A673 (cell line): ENCODE measurements at regions not wholly inside any gene's neighbourhood (a gene's known extent, or its start where the extent isn't known, plus 50 kb on each side); places are given as distances from the start of the nearest gene placed in this dataset.

Source experiments
- BruUV-seq: library from RNA; stranded (reverse); fragments of 400-500 nt; replicated peaks from 2 replicates; lab custom pipeline; 2021; lab: Mats Ljungman, UMichigan
- CTCF ChIA-PET: fragments of 300-600 bp; sonication (Branson Sonifier 250); formaldehyde crosslinking; loops from one replicate; lab custom pipeline; 2022; ENCODE audit warnings: antibody characterized with exemption; lab: Charles Lee
- POLR2A ChIA-PET: fragments of 300-600 bp; sonication (Branson Sonifier 250); formaldehyde crosslinking; loops from one replicate; lab custom pipeline; 2022; ENCODE audit warnings: antibody characterized with exemption; ENCODE audit not compliant: low non-redundant PET; lab: Charles Lee
- DNase-seq: peaks from one replicate; pipeline ENCODE4 v3.0.0-alpha.2; 2015; ENCODE audit warnings: low spot score
- H3K27ac ChIP-seq: fragments of 200-600 bp; sonication (generic); 2 replicates; pipeline ENCODE4 v1.5.1; 2016; ENCODE audit warnings: mixed run types, low read depth, mild to moderate bottlenecking, mixed read lengths, antibody characterized with exemption, low read length; ENCODE audit not compliant: poor library complexity, severe bottlenecking
- H3K27me3 ChIP-seq: fragments of 200-600 bp; sonication (generic); replicated peaks from 2 replicates; pipeline ENCODE4 v1.6.1; 2017; ENCODE audit warnings: mixed run types, low read depth, mild to moderate bottlenecking, mixed read lengths, antibody characterized with exemption, low read length; ENCODE audit not compliant: insufficient read depth, poor library complexity
- H3K36me3 ChIP-seq: fragments of 200-600 bp; sonication (generic); 2 replicates; pipeline ENCODE4 v1.6.1; 2016; ENCODE audit warnings: mixed run types, mild to moderate bottlenecking, mixed read lengths, antibody characterized with exemption, low read length; ENCODE audit not compliant: insufficient read depth, poor library complexity, severe bottlenecking
- H3K4me1 ChIP-seq: fragments of 200-600 bp; sonication (generic); 2 replicates; pipeline ENCODE4 v1.6.1; 2017; ENCODE audit warnings: mixed run types, mild to moderate bottlenecking, mixed read lengths, antibody characterized with exemption, low read length; ENCODE audit not compliant: insufficient read depth, poor library complexity, severe bottlenecking
- H3K4me3 ChIP-seq: fragments of 200-600 bp; sonication (generic); 2 replicates; pipeline ENCODE4 v1.5.1; 2016; ENCODE audit warnings: low read depth, mixed run types, mild to moderate bottlenecking, mixed read lengths, low read length; ENCODE audit not compliant: poor library complexity, severe bottlenecking
- H3K9me3 ChIP-seq: fragments of 200-600 bp; sonication (generic); 2 replicates; pipeline ENCODE4 v1.6.1; 2016; ENCODE audit warnings: mixed run types, low read depth, mild to moderate bottlenecking, mixed read lengths, antibody characterized with exemption, low read length; ENCODE audit not compliant: poor library complexity, severe bottlenecking
- EZH2 ChIP-seq: fragments of 200-600 bp; sonication (generic); IDR thresholded peaks from 2 replicates; pipeline ENCODE4 v1.6.1; 2017; ENCODE audit warnings: borderline replicate concordance, low read depth, mild to moderate bottlenecking, mixed read lengths, antibody characterized with exemption, low read length; ENCODE audit not compliant: poor library complexity, severe bottlenecking
- intact Hi-C: fragments of 100-400 bp; cut with micrococcal nuclease; formaldehyde crosslinking; loops from one replicate; pipeline ENCODE4 v1.10.0; 2022; ENCODE audit not compliant: unreplicated experiment
- TF ChIP-seq, protein P1 (sequence below): fragments of 300-800, 200-600 bp; sonication (generic); conservative IDR thresholded peaks from 2 replicates; pipeline ENCODE4 v1.5.1; 2017; ENCODE audit warnings: low read depth, mild to moderate bottlenecking, antibody characterized with exemption, low read length, moderate library complexity, mixed read lengths

DNA sequence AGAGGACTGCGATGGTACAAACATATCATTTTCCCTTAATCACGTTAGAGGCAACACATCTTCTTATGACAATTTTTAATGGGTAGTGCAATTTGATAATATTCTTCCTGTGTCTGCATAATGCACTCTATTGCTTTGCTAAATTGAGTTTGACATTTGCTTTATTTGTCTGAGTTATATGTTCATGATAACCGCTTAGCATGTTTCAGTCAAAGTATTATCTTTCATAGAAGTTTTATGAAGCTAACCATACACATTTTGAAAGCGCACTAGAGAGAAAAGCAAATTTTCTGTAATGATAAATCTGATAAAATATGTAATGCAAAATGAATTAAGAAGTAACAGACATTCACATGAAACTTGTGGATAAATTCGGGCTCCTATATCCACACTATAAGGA lies 1276.9 kb downstream of the ZPLD1 start:
- no peaks in the 10 kb centered on the region for H3K27me3 ChIP-seq
- intact Hi-C loops = no loop called here
- ChIA-PET POLR2A (no interaction called here), CTCF (no interaction called here)
- H3K27ac ChIP-seq = no peak overlapping the region
- no peaks in the 10 kb centered on the region for H3K36me3 ChIP-seq
- no TSS peak for BruUV-seq
- no peak overlapping the region for H3K4me3 ChIP-seq
- no peak for DNase-seq
- no peaks in the 10 kb centered on the region for H3K4me1 ChIP-seq
- H3K9me3 ChIP-seq = no peaks in the 10 kb centered on the region
- TF ChIP-seq, protein P1, sequence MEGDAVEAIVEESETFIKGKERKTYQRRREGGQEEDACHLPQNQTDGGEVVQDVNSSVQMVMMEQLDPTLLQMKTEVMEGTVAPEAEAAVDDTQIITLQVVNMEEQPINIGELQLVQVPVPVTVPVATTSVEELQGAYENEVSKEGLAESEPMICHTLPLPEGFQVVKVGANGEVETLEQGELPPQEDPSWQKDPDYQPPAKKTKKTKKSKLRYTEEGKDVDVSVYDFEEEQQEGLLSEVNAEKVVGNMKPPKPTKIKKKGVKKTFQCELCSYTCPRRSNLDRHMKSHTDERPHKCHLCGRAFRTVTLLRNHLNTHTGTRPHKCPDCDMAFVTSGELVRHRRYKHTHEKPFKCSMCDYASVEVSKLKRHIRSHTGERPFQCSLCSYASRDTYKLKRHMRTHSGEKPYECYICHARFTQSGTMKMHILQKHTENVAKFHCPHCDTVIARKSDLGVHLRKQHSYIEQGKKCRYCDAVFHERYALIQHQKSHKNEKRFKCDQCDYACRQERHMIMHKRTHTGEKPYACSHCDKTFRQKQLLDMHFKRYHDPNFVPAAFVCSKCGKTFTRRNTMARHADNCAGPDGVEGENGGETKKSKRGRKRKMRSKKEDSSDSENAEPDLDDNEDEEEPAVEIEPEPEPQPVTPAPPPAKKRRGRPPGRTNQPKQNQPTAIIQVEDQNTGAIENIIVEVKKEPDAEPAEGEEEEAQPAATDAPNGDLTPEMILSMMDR = no peak
- TF ChIP-seq EZH2 = no peak

DNA sequence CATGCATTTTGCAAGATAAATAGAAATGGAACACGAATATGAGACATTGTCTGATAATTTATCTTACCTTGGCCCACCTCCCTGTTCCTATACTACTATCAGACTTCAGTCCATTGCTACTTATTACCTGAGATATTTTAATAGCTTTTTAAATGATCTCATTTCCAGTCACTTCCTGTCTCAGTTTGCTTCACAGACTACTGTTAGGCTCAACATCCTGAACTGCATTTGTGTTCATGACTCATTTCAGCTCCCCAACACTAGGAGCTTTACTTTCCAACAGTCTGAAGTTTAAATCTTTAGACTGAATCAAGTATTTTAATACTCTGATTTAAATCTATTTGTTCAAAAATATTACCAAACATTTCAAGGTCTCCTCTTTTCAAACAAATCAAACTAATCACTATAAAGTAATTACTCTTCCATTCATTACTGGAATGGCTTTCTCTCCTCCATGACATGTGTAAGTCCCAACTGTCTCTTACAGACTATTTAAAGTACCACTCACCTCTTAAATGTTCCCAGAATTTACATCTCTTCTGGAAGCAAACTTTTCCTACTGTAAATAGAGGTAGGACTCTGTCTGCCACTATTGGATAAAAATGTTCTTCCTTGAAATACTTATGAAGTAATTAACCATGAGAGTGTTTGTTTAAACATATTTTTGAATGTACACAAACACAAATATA lies 1277.6 kb downstream of the ZPLD1 start:
- ChIA-PET POLR2A (no interaction called here), CTCF (no interaction called here)
- peak; percentile 53 for DNase-seq
- Histone ChIP-seq H3K27me3 (no peaks in the 10 kb centered on the region), H3K27ac (no peak overlapping the region), H3K36me3 (no peaks in the 10 kb centered on the region), H3K9me3 (no peaks in the 10 kb centered on the region), H3K4me3 (no peak overlapping the region), H3K4me1 (no peaks in the 10 kb centered on the region)
- BruUV-seq = no TSS peak
- no peak for TF ChIP-seq EZH2
- intact Hi-C loops = no loop called here

DNA sequence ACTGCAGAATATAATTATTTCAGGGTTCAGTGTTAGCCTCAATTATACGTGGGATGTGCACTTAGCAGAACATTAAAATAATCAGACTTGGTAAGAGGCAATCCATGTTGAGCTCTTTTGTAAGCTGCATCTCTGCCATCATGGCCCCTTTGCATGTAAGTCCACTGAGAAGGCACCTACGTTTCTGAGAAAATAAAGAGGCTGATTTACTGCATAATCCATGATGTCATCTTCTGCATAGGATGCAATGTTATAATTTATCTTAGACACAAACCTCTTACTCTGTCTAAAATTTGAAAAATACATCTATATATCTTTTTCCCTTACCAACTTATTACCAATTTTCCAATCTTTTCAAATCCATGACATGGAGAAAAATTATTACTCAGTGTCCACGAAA lies 1294.7 kb downstream of the ZPLD1 start:
- no TSS peak for BruUV-seq
- no peak for DNase-seq
- no peaks in the 10 kb centered on the region for H3K9me3 ChIP-seq
- ChIA-PET CTCF (no interaction called here), POLR2A (no interaction called here)
- H3K4me3 ChIP-seq = no peak overlapping the region
- H3K27me3 ChIP-seq = no peaks in the 10 kb centered on the region
- TF ChIP-seq EZH2 = no peak
- TF ChIP-seq, protein P1 = no peak
- no peaks in the 10 kb centered on the region for H3K4me1 ChIP-seq
- H3K36me3 ChIP-seq = no peaks in the 10 kb centered on the region
- H3K27ac ChIP-seq = no peak overlapping the region
- intact Hi-C loops = no loop called here

DNA sequence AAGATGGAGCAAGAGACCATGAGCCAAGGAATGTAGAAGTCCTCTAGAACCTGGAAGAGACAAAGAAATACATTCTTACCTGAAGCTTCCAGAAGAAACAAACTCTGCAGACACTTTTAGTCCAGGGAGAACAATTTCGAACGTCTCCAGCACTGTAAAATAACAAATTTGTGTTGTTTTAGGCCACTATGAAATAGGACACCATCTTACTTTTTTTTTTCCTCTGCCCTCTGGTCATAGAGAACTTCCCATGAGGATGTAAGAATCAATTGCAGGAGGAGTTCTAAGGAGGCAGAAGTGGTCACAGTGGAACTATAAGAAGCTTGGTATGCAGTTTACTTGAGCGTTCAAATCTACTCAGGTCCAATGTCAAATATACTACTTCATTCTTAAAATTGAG lies 1295.9 kb downstream of the ZPLD1 start:
- POLR2A ChIA-PET = no interaction called here
- no peak overlapping the region for H3K4me3 ChIP-seq
- no TSS peak for BruUV-seq
- no peak for TF ChIP-seq EZH2
- TF ChIP-seq, protein P1 = no peak
- no peaks in the 10 kb centered on the region for H3K36me3 ChIP-seq
- intact Hi-C loops = no loop called here
- no peaks in the 10 kb centered on the region for H3K9me3 ChIP-seq
- H3K27me3 ChIP-seq = no peaks in the 10 kb centered on the region
- CTCF ChIA-PET = no interaction called here
- H3K27ac ChIP-seq = no peak overlapping the region
- no peaks in the 10 kb centered on the region for H3K4me1 ChIP-seq
- no peak for DNase-seq
